Activated CD4-positive, CD25-positive, alpha-beta regulatory T cell treated with anti-CD3 and anti-CD28 coated beads, Interleukin-2, amount 50 U/mL, for 72 hours (primary cell): ENCODE measurements at regions not wholly inside any gene's neighbourhood (a gene's known extent, or its start where the extent isn't known, plus 50 kb on each side); places are given as distances from the start of the nearest gene placed in this dataset.

Source experiments
- DNase-seq: peaks from one replicate; pipeline ENCODE4 v3.0.0; 2021

GRCh38 chr18:41009926-41010325, 945.1 kb upstream of the PIK3C3 start:
- DNase-seq: no peak

- DNase-seq: no peak
Measured at GRCh38 chr18:41004324-41004723, 950.7 kb upstream of the PIK3C3 start.

GRCh38 chr18:40995529-40995928, 959.5 kb upstream of the PIK3C3 start:
- no peak for DNase-seq

GRCh38 chr18:40993363-40993762, 961.7 kb upstream of the PIK3C3 start:
- no peak for DNase-seq

- no peak for DNase-seq
Measured at GRCh38 chr18:40987581-40987980, 967.5 kb upstream of the PIK3C3 start.

- DNase-seq: no peak
Measured at GRCh38 chr18:40985436-40985835, 969.6 kb upstream of the PIK3C3 start.

GRCh38 chr18:40984856-40985255, 970.2 kb upstream of the PIK3C3 start:
- DNase-seq: no peak

- no peak for DNase-seq
Measured at GRCh38 chr18:40983835-40984234, 971.2 kb upstream of the PIK3C3 start.

GRCh38 chr18:40980171-40980570, 974.9 kb upstream of the PIK3C3 start:
- DNase-seq: no peak

- no peak for DNase-seq
Measured at GRCh38 chr18:40976050-40976449, 979.0 kb upstream of the PIK3C3 start.

GRCh38 chr18:40974448-40974847, 980.6 kb upstream of the PIK3C3 start:
- DNase-seq: no peak

- DNase-seq: no peak
Measured at GRCh38 chr18:40962784-40963183, 992.2 kb upstream of the PIK3C3 start.

- DNase-seq: no peak
Measured at GRCh38 chr18:40957533-40958070, 997.4 kb upstream of the PIK3C3 start.

- DNase-seq: no peak
Measured at GRCh38 chr18:40956213-40956612, 998.8 kb upstream of the PIK3C3 start.

- DNase-seq: no peak
Measured at GRCh38 chr18:40955351-40955750, 999.7 kb upstream of the PIK3C3 start.

- no peak for DNase-seq
Measured at GRCh38 chr18:40949114-40949950, 1005.7 kb upstream of the PIK3C3 start.

- no peak for DNase-seq
Measured at GRCh38 chr18:40944576-40944975, 1010.5 kb upstream of the PIK3C3 start.

- DNase-seq: no peak
Measured at GRCh38 chr18:40939656-40940515, 1015.1 kb upstream of the PIK3C3 start.

GRCh38 chr18:40938615-40939014, 1016.4 kb upstream of the PIK3C3 start:
- no peak for DNase-seq

GRCh38 chr18:40937386-40937785, 1017.6 kb upstream of the PIK3C3 start:
- no peak for DNase-seq

- DNase-seq: no peak
Measured at GRCh38 chr18:40935423-40935822, 1019.6 kb upstream of the PIK3C3 start.

GRCh38 chr18:40932862-40933261, 1022.2 kb upstream of the PIK3C3 start:
- DNase-seq: no peak

GRCh38 chr18:40930211-40930882, 1024.7 kb upstream of the PIK3C3 start:
- no peak for DNase-seq
